ENCODE measurements at regions not wholly inside any gene's neighbourhood (a gene's known extent, or its start where the extent isn't known, plus 50 kb on each side); places are given as distances from the start of the nearest gene placed in this dataset.

DNA sequence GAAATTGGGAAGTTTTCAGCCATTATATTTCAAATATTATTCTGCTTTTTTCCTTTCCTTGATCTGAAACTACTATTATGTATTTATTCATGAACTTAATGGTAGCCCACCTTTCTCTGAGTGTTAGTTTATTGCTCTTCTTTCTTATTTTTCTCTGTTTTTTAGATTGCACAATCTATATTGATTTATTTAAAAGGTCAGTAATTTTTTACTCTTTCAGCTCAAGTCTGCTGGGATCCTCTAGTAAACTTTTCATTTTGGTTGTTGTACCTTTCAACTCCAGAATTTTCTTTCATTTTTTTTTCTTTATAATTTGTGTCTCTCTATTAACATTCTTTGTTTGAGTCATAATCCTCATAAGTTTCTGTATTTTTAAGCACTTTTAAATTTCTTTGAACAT lies 529.4 kb upstream of the POT1 start:
- Histone ChIP-seq H3K4me2 (ENCODE audit: low read length) (no peak overlapping the region), H3K27me3 (ENCODE audit: insufficient read depth, low read length) (no peaks in the 10 kb centered on the region), H3K36me3 (ENCODE audit: insufficient read depth, low read length) (no peaks in the 10 kb centered on the region), H4K20me1 (ENCODE audit: insufficient read depth, low read length) (no peaks in the 10 kb centered on the region), H3K4me1 (ENCODE audit: insufficient read depth, low read length) (no peaks in the 10 kb centered on the region), H3K79me2 (ENCODE audit: insufficient read depth, low read length) (no peaks in the 10 kb centered on the region), H3K9me3 (ENCODE audit: insufficient read depth, low read depth, low read length) (no peaks in the 10 kb centered on the region), H3K9ac (ENCODE audit: low read length) (no peak overlapping the region), H3K4me3 (ENCODE audit: insufficient read depth, low read depth, low read length) (no peak overlapping the region), H3K27ac (ENCODE audit: low read depth, low read length) (no peak overlapping the region), H2AFZ (ENCODE audit: low read depth, low read length) (no peak overlapping the region)
- Mint-ChIP-seq H3K27me3 (ENCODE audit: low read depth, unreplicated experiment) (no peaks in the 10 kb centered on the region), H3K4me1 (ENCODE audit: low read depth, unreplicated experiment) (no peaks in the 10 kb centered on the region), H3K36me3 (ENCODE audit: low read depth, unreplicated experiment) (no peaks in the 10 kb centered on the region), H3K4me3 (ENCODE audit: unreplicated experiment) (no peak overlapping the region), H3K9me3 (ENCODE audit: unreplicated experiment) (peaks cover 14% of the 10 kb centered on the region), H3K27ac (ENCODE audit: unreplicated experiment) (no peak overlapping the region)
- DNase-seq (ENCODE audit: low read depth) (no peak), FAIRE-seq (no peak)
- TF ChIP-seq, protein P1, sequence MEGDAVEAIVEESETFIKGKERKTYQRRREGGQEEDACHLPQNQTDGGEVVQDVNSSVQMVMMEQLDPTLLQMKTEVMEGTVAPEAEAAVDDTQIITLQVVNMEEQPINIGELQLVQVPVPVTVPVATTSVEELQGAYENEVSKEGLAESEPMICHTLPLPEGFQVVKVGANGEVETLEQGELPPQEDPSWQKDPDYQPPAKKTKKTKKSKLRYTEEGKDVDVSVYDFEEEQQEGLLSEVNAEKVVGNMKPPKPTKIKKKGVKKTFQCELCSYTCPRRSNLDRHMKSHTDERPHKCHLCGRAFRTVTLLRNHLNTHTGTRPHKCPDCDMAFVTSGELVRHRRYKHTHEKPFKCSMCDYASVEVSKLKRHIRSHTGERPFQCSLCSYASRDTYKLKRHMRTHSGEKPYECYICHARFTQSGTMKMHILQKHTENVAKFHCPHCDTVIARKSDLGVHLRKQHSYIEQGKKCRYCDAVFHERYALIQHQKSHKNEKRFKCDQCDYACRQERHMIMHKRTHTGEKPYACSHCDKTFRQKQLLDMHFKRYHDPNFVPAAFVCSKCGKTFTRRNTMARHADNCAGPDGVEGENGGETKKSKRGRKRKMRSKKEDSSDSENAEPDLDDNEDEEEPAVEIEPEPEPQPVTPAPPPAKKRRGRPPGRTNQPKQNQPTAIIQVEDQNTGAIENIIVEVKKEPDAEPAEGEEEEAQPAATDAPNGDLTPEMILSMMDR (IDR thresholded peaks at IDR 0.05; ENCODE audit: insufficient read depth, low read depth, low read length), result no peak
- TF ChIP-seq EZH2 (IDR thresholded peaks at IDR 0.05; ENCODE audit: insufficient read depth, low read length), result no peak

DNA sequence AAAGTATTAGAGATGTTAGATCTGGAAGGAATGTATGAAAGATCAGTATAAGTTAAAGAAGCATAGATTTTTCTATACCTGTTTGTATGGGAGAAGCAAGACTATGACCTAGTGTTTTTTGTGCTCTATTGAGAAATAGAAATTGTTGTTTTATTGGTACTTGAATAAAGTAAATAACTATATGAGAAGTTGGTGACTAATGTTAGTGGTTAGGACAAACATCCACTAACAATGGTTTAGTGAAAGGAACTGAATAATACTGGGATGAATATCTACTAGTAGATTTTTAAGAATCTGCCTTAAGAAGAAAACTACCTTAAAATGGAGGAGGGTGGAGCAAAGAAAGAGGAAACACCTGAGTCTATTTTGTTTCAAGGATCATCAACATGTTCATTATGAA lies 521.1 kb upstream of the POT1 start:
- no peak overlapping the region for H2AFZ ChIP-seq (ENCODE audit: low read depth, low read length)
- H3K4me2 ChIP-seq (ENCODE audit: low read length), result no peak overlapping the region
- TF ChIP-seq EZH2 (IDR thresholded peaks at IDR 0.05; ENCODE audit: insufficient read depth, low read length), result no peak
- TF ChIP-seq, protein P1 (IDR thresholded peaks at IDR 0.05; ENCODE audit: insufficient read depth, low read depth, low read length), result no peak
- H3K36me3 ChIP-seq (ENCODE audit: insufficient read depth, low read length), result no peaks in the 10 kb centered on the region
- H3K27ac ChIP-seq (ENCODE audit: low read depth, low read length), result no peak overlapping the region
- H3K4me3 Mint-ChIP-seq (ENCODE audit: unreplicated experiment), result no peak overlapping the region
- no peaks in the 10 kb centered on the region for H3K79me2 ChIP-seq (ENCODE audit: insufficient read depth, low read length)
- no peaks in the 10 kb centered on the region for H3K4me1 ChIP-seq (ENCODE audit: insufficient read depth, low read length)
- H3K4me1 Mint-ChIP-seq (ENCODE audit: low read depth, unreplicated experiment), result no peaks in the 10 kb centered on the region
- no peaks in the 10 kb centered on the region for H3K27me3 Mint-ChIP-seq (ENCODE audit: low read depth, unreplicated experiment)
- no peak for FAIRE-seq
- H3K4me3 ChIP-seq (ENCODE audit: insufficient read depth, low read depth, low read length), result no peak overlapping the region
- H3K9me3 ChIP-seq (ENCODE audit: insufficient read depth, low read depth, low read length), result no peaks in the 10 kb centered on the region
- no peak overlapping the region for H3K9ac ChIP-seq (ENCODE audit: low read length)
- peaks cover 2% of the 10 kb centered on the region for H3K9me3 Mint-ChIP-seq (ENCODE audit: unreplicated experiment)
- no peaks in the 10 kb centered on the region for H3K27me3 ChIP-seq (ENCODE audit: insufficient read depth, low read length)
- H4K20me1 ChIP-seq (ENCODE audit: insufficient read depth, low read length), result no peaks in the 10 kb centered on the region
- H3K36me3 Mint-ChIP-seq (ENCODE audit: low read depth, unreplicated experiment), result no peaks in the 10 kb centered on the region
- DNase-seq (ENCODE audit: low read depth), result no peak
- H3K27ac Mint-ChIP-seq (ENCODE audit: unreplicated experiment), result no peak overlapping the region

DNA sequence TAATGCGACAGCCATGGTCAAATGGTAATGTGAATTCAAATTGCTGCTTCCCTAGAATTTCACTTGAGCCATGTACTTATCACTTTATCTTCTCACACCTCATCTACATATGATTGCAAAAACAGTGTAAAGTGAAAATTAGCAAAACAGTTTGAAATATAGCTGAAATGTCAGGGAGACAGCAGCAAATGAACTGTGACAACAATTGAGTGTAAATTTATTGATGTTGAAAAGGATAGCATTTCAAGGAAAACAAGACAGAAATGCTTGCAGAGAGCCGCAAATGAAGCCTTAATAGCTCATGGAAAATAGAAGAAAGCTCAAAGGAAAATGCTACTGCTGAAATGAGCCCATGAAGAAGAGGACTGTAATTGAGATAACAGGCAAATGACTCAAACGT lies 516.2 kb upstream of the POT1 start:
- no peak for FAIRE-seq
- no peak overlapping the region for H2AFZ ChIP-seq (ENCODE audit: low read depth, low read length)
- Mint-ChIP-seq H3K4me3 (ENCODE audit: unreplicated experiment) (no peak overlapping the region), H3K9me3 (ENCODE audit: unreplicated experiment) (no peaks in the 10 kb centered on the region), H3K36me3 (ENCODE audit: low read depth, unreplicated experiment) (no peaks in the 10 kb centered on the region), H3K27ac (ENCODE audit: unreplicated experiment) (no peak overlapping the region), H3K4me1 (ENCODE audit: low read depth, unreplicated experiment) (no peaks in the 10 kb centered on the region), H3K27me3 (ENCODE audit: low read depth, unreplicated experiment) (no peaks in the 10 kb centered on the region)
- no peak overlapping the region for H3K9ac ChIP-seq (ENCODE audit: low read length)
- H3K27ac ChIP-seq (ENCODE audit: low read depth, low read length), result no peak overlapping the region
- no peak for DNase-seq (ENCODE audit: low read depth)
- H3K9me3 ChIP-seq (ENCODE audit: insufficient read depth, low read depth, low read length), result no peaks in the 10 kb centered on the region
- H3K36me3 ChIP-seq (ENCODE audit: insufficient read depth, low read length), result no peaks in the 10 kb centered on the region
- no peaks in the 10 kb centered on the region for H3K27me3 ChIP-seq (ENCODE audit: insufficient read depth, low read length)
- TF ChIP-seq, protein P1 (IDR thresholded peaks at IDR 0.05; ENCODE audit: insufficient read depth, low read depth, low read length), result no peak
- no peak for TF ChIP-seq EZH2 (IDR thresholded peaks at IDR 0.05; ENCODE audit: insufficient read depth, low read length)
- no peak overlapping the region for H3K4me3 ChIP-seq (ENCODE audit: insufficient read depth, low read depth, low read length)
- no peaks in the 10 kb centered on the region for H3K79me2 ChIP-seq (ENCODE audit: insufficient read depth, low read length)
- no peaks in the 10 kb centered on the region for H3K4me1 ChIP-seq (ENCODE audit: insufficient read depth, low read length)
- no peaks in the 10 kb centered on the region for H4K20me1 ChIP-seq (ENCODE audit: insufficient read depth, low read length)
- no peak overlapping the region for H3K4me2 ChIP-seq (ENCODE audit: low read length)

Data from astrocyte (in vitro differentiated cells and primary cell).